Stimulated activated CD4-positive, alpha-beta T cell treated with anti-CD3 and anti-CD28 coated beads, Interleukin-2, amount 100 ng/mL, for 4 hours (primary cell): ENCODE measurements at regions not wholly inside any gene's neighbourhood (a gene's known extent, or its start where the extent isn't known, plus 50 kb on each side); places are given as distances from the start of the nearest gene placed in this dataset.
A peak's percentile ranks its signal among the peaks of the same experiment; 100 is the strongest.

Experiments
- DNase-seq: peaks from one replicate; pipeline ENCODE4 v3.0.0-alpha.2; 2020; ENCODE audit warnings: low read depth

DNA sequence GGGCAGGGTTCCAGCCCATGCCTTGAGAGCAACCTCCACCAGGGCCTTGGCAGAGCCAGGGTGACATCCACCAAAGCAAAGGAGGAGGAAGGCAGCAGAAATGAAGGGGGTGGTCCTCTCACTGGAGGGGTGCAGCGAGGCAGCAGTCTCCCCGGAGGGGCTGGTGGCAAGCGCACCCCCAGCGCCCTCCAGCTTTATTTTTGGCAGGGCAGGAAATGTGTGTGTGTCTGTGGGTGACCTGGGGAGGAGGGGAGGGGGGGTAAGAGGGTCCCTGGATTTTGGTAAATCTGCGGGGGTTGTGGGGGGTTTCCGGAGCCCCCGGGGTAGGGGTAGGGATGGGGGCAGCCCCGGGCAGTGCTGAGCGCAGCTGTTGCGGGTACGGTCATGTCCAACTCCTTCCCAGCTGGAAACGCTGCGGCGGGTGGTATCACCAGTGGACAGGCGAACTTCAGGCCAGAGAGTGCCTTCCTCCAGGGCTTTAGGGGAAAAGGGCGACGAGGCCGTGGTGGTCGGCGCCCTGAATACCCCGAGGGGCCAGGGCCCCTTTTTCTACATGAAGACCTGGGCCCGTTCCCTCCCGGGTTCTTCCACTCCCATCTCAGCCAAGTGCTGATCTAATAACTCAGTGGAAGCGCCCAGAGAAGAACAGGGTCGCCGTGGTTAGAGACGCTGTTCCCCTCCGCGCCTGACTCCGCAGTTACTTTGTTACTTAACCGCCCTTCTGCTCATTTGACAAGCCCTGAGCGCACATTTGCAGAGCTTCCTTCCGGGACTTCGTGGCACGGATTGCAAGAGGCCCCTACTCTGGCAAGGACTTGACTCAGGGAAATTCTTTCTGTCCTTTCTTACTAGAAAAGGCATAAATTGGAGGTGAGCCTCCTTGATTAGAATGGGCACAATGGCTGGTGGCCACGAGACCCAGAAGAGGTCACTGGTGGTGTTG lies 55.2 kb downstream of the FOS start:
- DNase-seq: peak; percentile 15

DNA sequence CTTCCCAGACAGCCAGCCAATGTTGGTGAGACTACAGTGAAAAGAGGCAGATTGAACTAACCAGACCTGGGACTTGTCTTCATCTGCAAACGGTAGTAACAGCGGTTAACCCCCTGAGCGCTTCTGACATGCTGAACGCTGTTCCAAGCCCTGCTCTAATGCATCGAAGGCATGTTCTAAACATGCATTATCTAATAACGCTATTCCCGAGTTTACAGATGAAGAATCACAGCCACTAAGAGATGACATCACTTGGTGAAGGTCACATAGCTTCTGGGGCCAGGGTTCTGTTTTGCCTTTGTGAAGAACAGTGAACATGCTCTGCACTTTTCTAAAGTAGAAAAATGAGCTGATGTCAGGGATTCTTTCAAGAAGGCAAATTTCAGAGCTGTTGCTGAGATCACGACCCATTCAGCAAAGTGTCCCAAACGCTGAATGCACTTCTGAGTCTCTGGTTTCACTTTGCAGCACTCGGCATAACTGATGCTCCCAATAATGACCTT lies 56.0 kb downstream of the FOS start:
- no peak for DNase-seq

DNA sequence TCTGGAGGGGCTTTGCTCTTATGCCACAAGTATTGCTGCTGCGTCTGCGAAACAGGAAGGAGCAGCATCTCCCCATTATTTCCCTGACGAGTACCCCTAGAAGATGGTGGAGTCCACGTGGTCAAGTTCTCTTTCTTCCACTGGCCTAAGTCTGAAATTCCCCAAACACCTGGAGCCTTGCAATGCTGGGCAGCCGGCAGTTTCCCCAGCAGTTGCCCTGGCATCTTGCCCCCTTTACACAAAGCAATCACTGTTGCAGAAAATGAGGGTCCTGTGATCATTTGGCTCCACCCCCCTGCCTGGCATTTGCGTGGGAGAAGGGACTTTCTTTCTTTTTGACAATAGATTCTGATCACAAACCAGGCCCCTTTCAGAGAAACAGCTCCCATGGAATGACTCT lies 56.9 kb downstream of the FOS start:
- DNase-seq: no peak

DNA sequence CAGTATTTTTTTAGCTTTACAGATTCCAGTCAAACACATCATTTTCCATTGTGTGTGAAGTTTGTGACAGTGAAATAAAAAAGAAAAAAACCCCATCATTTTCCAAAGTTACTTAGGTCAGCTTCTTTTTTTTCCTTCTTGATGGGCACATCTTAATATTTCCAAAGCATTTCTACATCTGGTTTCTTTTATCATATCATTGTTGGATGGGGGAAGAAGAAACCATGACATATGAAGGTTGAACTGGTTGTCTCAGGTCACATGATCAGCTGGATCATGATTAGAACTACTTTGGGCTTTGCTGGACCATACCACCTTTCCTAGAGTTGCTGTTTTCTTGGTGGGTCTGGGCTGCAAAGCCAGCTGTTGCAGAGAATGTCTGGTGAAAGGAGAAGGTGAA lies 59.8 kb downstream of the FOS start:
- DNase-seq: no peak

DNA sequence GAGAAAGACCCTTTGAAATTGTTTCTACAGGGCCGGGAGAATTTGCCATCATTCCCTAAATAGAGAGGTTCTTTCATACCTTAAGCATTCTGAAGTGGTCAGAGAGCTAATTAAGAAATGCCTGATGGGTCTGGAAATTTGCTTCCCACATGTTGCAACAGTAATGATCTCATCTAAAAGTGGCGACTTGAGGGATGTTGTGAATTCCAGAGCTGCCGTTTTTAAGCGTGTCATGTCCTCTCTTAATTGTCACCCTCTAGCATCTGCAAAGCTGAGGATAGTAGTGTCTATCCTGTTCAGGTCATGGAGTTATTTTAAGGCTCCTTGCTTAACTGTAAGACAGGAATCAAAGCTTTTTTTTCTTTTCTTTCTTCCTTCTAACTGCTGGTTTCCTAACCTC lies 60.4 kb downstream of the FOS start:
- no peak for DNase-seq

DNA sequence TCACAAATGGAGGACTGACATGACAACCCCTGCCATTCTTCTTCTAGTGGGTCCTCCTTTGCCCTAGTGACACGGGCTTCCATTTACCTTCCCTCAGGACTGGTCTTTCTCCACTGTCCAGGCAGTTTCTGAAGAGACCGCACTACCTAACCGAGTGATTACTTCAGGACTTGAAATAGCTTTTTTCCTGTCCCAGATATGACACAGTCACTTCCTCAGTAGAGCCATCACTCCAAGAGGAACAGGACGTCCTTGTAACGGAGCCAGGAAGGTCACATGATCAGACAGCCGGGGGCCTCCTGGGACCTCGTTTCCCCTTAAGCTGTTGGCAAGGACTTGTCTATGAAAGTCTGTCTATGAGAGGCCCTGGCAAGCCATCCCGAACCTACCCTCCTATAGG lies 62.3 kb downstream of the FOS start:
- no peak for DNase-seq

DNA sequence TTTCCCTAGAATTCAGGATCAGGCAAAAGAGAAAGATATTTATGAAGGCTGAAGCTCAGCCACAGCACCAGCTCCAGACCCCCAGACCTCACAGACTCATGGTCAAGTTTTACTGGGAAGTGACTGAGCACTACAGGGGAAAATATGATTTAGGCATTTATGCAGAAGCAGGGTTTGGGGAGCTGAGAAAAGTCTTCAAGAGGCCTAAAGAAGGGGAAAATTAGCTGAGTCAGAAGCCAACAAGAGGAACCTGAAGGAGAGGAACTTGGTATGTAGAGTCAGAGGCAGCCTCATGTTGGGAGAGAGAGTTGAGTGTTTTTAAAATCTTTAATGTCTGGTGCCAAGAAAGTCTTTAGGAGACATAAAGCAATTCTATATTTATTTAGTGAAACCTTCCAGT lies 63.0 kb downstream of the FOS start:
- DNase-seq: no peak

DNA sequence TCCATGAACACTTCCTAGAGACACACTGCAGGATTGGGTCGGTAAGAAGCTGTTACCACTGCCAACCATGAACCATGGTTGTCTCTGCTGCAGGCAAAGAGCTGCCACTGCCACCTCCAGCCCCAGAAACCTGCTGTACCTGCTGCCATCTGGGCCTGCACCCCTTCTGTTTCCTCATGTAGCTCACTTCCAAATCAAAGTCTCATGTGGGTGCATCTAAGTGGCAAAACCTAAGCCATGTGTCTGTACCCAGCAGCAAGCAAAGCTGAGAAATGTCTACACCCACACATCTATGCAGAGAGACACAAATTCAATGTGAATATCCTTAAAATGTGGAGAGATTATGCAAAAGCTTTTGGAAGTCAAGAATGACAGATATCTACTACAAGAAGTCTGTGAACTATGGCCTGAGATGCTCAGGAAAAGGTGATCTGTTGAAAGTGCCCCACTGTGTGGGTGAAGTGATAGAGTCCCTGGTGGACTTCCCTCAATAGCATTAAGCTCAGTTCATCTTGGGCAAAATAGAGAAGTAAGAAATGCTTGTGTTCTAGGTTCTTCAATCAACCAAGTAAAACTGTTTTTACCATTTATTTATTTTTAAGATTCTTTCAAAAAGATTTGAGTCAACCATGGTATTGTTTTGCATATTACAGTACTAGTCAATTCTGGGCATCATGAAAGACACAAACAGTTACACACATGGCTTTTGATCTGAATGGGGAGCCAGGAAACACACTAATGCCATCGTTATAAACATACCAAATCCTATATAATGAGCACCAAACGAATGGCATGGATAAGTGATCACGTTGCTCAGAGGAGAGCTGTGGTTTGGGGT lies 64.4 kb downstream of the FOS start:
- no peak for DNase-seq

DNA sequence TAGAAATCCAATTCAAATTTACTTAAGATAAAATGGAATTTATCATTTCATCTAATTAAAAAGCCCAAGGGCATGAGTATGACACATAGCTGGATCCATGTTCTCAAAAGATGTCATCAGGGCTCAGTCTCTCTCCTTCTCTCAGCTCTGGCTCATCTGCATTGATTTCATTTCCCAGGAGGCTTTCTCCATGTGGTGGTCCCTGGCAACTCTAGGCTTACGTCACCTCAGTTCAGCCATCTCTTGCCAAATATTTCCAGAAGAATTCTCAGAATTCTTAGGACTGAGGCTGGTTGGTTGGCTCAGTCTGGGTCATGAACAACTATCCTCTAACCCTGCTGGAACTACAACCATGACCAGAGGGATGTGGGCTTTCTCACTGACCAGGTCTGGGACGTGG lies 65.3 kb downstream of the FOS start:
- no peak for DNase-seq

DNA sequence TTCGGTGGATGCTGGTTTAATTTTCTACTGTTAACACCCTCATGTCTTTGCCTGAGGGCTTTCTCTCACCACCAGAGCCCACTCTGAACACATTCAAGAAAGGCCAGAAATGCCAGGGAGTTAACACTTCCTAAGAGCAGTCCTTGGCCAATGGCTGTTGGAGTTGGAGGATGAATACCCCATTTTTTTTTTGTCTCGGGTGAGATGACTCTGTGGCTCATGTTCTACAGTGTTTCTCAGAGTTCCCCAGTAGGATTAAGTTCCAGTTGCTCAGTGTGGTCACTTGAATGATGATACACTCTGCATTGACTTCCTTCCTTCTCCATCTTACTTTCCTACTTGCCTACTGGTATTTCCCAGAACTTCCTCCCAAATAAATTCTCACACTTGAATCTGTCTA lies 65.8 kb downstream of the FOS start:
- no peak for DNase-seq

DNA sequence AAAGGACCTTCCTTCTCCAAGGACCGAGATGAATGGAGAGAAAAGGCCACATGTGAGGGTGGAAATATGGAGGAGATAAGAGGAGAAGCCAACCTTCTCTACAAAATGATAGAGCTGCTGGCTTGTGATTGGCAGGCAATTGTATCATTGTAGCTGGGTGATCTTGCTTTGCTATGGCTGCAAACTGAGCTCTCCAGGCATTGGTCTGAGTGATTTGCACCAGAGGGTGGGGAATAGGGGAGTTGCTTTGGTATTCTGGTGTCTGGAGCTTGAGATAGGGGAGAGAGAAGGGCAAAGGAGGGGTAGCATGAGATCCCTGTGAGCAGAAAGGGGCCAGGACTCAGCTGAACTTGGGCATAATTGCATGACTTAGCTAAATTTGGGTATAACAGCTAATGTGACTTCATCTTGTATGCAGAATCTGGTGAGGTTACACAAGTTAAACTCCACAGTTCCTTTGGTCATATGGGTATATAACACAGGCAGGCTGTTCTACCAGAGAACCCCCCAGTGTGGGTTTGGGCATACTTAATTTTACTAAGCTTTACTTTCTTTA lies 72.0 kb downstream of the FOS start:
- DNase-seq: no peak

DNA sequence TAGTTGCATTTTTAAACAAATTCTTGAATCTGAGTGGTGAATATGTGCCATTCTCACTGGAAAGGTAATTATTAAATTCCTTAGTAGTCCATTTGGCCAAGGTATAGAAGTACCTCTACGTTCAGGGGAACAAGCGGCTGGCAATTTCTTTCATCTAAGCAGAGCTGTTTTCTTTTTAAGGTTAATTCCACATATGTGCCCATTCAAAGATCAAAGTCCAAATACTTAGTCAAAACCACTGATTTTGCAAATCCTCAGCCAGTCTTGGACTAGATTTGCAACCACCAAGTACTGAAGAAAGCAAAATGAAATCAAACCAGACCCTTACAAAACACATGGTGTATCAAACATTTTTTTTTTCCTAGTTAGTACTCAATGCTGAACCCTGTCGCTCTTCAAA lies 68.7 kb upstream of the JDP2 start:
- DNase-seq: no peak

DNA sequence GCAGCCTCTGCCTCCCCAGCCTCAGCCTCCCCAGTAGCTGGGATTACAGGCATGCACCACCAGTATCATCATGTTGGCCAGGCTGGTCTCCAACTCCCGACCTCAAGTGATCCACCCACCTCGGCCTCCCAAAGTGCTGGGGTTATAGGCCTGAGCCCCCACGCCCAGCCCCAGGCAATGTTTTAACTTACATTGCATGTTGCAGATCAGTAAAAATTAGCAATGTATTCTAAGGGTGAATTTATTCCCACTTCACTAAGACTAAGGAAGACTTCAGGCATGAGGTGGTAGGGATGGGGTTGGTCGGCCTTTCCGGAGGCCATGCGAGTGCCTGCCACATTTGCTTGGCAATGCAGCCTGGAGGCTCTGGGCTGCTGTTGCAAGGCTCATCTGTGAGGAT lies 66.8 kb upstream of the JDP2 start:
- DNase-seq: no peak

DNA sequence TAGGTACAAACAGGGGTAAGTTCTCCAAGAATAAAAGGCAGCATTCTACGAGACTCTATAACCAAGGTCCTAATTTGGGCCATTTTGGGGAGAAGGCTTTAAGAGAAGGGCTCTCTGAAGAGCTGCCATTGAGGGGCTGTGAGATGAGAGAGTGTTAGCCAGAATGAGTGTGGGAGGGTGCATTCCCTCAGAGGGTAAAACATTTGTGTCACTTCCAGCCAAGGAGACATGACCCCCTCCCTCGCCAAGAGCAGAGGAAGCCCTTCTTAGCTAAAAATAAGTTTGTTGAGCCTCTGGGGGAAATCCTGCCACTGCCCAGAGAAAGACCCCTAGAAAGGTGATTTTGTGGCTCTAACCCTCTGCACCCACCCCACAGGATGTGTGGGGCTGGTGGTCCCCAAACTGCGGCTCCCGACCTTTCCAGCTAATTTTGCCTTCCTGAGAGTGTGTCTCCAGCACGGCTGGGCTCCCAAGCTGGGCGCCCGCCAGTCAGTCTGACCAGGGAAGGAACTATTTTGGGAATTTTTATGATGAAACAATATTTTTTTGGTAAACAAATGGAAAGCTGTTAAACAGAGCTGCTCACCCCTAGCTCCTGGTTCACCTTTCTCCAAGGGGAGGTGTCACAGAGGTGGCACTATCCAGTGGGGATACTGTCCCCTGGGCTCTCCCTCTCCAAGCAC lies 65.9 kb upstream of the JDP2 start:
- DNase-seq: no peak

DNA sequence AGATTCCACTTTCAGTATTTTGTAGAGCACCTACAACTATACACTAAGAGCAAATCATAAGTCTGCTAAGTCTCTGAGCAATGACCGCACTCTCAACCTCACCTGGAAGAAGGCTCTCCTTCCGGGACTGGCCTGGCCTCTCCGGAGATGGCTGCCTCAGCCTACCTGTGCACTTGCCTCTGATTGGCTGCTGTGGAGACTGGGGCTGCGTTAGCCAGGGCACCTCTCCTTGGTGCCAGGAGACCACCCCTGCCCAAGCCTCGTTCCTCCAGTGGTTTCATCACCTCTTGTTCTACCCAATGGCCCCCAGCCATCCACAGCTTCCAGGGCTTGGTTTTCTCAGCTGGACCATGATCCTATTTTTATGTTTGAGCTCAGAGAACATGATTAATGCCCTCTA lies 64.7 kb upstream of the JDP2 start:
- DNase-seq: no peak

DNA sequence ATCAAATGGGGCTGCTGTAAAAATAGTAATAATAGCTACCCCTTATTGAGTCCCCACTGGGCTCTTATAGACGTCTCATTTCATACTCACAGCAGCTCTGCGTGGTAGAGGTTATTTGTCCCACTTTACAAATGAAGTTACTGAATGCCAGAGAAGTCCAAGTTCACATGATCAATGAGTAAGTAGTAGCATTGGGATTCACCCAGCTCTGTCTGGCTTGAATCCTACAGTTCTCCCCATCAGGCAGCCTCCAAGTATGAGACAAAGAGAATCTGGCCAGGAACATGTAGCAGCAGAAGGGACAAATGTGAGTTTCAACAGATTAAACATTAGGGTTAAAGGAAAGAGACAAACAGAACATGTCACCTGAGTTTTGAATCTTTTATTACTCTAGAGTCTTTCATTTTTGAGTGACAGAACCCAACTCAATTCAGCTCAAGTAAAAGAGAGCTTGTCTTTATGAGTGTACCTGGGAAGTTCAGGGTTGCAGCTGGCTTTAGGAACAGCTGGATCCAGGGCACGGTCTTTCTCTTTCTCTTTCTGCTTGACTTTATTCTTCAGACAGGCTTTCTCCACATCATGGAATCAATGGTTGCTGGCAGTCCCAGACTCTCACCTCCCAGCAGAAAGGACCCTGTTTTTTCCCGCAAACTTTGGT lies 64.1 kb upstream of the JDP2 start:
- DNase-seq: no peak

DNA sequence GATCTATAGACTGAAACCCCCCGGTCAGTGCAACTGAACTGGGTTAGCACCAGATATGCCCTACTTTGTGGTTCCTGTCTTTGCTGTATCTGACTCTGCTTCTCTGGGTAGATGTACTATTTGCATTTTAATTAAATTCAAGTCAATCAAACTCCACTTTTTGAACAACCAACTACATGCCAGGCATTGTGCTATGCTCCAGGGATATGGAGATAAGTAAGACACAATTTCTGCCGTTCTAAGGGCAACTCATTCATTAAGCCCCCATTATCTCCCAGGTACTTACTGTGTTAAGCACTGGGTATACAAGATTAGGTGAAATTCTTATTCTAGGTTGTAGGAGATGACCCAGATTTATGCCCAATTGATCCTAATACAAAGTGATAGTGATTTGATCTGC lies 62.7 kb upstream of the JDP2 start:
- no peak for DNase-seq

DNA sequence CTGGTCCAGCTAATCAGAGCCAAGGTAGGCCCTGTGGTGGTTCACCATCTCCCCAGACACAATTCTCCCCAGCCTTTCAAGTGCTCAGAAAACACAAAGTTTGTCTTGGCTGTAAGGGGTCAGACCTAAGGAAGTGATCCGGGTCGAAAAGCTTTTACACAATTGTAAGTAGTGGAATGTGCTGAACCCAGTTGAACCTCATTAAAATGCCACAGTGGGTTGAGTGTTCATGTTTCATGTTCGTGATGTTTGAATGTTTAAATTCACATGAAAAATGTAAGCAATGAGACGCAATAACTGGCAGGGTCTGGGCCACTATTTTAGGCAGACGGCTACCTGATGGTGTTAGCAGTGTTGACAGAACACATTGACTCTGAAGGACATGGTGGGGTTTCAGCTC lies 60.9 kb upstream of the JDP2 start:
- no peak for DNase-seq

DNA sequence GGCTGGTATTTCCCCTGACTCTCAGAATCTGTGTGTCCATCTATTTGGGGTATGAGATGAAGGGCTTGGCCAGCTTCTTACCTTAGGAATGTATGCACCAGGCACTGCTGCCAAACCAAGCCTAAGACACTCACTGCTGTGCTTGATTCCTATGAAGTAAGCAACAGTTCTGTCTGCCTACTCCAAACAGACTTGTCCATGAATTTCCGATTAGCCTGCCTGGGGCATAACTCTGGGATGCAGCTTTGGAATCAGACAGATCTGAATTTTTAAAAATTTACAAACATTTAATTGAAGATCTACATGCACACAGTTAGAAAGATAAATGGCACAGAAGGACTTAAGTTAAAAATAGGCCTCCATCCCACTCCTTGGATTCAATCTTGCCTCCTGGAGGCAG lies 59.5 kb upstream of the JDP2 start:
- DNase-seq: no peak

DNA sequence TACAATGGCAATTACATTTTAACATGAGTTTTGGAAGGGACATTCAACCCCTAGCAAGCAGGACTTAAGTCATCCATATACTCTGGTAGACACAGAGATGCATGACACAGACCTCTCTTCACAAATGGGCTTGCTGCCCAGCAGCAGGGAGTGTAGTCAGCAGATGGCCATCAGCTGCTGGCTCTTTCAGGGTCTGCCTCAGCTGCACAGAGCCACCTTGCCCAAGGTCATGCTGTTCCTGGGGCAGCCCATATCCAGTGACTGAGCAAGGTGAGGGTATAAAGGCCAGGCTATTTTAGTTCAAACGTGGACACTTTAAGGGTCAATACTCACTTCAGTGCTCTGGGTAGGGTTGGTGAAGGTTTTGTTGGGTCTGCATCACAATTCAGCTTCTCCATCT lies 58.3 kb upstream of the JDP2 start:
- DNase-seq: no peak

DNA sequence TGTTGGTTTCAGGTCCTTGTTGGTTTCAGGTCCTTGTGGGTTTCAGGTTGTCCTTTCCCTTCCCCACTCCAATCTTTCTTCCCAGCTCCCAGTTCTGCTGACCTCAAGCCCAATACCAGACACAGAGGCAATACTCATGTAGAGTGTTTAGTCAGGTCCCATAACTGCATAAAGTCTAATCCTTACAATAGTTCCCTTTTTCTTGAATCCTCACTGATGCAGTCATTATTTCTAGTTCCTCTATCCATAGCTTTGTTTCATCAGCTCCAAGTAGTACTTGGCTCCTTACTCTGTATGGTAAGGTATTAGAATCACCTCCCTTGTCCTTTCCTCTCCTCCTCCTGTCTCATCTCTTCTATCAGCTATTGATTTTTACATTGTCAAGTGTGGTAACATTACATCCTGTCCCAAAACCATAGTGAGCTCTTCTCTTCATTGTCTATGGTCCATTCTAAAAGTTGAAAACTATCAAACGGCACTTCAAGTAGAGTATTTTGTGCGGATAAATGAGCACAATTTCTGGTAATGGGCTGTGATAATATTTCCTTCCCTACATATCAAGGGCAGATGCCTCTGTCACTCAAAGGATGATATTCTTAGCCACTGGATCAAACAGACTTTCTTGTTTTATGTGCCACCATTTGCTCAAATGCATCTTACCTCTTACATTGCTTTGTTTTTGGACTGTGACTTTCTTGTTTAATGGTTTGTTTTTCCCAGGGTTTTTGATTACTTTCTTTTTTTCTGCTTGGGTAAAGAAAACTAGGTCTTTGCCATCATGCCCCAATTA lies 57.2 kb upstream of the JDP2 start:
- DNase-seq: no peak
